GM21423 (cell line): ENCODE measurements at regions not wholly inside any gene's neighbourhood (a gene's known extent, or its start where the extent isn't known, plus 50 kb on each side); places are given as distances from the start of the nearest gene placed in this dataset.

Source experiments
- ATAC-seq: cut with Tn5 transposase; IDR thresholded peaks from one replicate; pipeline ENCODE4 v1.9.1; 2021; ENCODE audit warnings: mild to moderate bottlenecking, moderate library complexity; ENCODE audit not compliant: unreplicated experiment

DNA sequence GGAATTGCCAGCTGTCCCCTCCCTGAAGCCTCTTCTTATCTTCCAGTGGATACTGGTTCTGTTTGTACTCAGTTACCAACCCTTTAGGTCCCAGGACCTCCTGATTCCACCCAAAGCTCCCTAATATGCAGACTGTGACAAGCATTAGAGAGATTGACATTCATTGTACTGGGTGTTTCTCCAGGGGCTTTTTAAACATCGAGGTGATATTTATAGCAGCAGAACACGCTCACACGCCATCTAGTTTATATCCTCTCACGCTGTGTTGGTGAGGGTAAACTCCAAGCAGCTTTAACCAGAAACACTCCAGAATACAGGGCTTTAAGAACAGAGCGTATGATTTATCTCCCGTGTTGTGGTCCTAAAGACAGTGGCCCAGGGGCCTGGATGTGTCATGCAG is 238.4 kb downstream of the IRF8 start:
- ATAC-seq: no peak

DNA sequence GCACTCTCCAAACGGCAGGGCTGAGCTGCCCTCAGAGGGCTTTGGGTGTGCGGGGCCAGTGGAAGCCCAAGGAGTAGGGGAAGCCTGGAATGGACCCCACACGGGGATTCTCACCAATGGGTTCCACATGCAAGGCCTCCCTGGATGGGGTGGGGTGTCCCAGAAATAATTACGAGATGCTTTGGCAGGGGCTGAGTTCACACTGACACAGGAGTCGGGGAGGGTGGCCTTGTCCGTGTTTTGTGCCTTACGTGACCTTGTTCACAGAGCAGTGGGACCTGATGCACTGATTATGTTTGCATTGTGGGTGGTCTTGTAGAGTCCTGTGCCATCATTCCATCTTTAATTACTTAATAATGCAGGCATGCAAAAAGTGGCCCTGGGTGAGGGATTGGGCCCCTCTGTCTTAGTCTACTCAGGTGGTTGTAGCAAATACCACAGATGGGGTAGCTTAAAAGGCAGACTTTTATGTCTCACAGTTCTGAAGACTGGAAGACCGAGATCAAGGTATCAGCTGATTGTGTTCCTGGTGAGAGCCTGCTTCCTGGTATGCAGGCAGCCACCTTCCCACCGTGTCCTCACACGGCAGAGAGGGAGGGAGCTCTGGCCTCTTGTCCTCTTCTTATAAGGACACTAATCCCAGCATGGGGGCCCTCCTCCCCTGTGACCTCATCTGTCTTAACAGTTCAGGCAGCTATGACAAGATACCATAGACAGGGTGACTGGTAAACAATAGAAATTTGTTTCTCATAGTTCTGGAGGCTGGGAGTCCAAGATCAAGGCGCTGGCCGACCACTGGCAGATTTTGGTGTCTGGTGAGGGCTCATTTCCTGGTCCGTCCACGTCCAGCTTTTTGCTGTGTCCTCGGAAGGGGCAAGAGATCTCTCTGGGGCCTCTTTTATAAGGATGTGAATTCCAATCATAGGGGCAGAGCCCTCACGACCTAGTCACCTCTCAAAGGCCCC is 239.4 kb downstream of the IRF8 start:
- ATAC-seq: no peak

DNA sequence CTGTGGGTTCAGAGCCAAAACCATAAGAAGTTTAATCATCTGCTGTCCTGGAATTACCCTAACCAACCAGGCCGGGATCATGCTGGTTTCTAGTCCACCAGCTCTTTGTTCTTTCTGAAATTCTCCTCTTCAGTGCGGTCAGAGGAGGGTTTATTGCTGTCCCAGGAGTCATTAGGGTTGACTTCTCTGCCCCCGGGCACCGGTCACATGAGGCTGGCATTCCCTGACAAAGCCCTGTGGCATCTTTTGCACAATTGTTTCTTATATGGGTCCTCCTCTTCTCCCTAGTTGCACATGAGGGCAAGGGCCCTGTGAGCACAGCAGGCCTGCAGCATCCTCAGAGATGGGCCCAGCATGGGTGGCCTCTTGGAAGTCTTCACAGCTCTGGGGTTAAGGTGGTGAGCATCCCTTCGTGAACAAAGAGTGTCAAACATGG is 243.9 kb downstream of the IRF8 start:
- no peak for ATAC-seq

DNA sequence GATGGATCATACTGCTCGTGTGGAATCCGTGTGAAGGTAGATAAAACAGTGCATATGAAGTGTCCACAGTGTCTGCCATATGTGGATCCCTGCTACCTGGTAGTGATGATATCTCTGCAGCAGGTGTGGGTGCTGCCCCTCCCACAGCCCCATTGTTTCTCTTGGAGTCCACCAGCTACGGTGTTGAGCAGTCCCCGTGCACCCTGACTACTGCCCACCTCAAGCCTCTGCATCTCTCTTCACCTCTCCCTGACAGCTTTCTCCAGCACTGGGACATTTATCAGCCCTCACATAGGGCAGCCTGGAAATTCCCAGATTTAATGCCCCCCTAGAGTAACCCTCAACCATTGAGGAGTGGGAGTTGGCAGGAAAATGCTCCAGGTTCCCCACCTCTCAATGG is 244.7 kb downstream of the IRF8 start:
- no peak for ATAC-seq

DNA sequence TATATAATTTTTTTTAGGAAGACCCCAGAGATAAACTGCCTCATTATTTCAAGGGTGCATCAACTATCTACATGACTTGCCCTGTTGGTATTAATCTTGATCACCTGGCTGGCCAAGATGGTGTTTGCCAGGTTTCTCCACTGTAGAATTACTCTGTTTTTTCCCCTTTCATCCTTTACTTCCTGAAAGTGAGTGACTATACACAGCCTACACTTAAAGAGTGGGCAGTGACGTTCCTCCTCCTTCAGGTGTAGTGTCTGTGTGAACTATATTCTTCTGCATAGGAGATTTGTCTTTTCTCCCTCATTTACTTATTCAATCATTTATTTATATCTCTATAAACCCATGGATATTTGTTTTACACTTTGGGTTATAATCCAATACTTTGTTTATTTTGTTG is 246.7 kb downstream of the IRF8 start:
- no peak for ATAC-seq

DNA sequence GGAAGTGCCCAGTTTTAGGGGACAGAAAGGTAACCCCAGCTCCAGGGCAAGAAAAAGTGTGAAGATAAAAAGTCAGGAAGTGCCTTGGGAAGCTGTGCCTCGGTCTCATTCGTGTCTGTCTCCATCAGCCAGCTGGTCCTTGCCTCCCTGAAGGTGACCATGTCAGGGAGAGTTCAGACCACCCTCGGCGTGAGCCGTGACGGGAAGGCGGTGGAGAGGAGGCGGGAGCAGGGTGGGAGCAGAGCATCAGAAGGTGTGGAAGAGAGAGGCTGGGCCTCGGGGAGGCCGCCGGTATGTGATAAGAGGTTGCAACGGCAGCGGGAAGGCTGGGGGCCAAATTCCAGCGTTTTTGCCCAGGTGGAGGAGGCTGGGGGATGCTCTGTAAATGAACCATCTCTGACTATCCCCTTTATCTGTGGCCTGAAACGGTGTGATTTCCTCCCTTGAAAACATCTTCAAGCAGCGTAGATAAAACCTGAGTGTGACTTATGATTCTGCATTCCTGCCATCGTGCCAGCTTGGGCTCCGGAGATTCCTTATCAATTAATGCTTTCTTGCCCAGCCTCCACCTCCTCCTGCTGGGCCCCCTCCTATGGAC is 251.8 kb downstream of the IRF8 start:
- no peak for ATAC-seq

DNA sequence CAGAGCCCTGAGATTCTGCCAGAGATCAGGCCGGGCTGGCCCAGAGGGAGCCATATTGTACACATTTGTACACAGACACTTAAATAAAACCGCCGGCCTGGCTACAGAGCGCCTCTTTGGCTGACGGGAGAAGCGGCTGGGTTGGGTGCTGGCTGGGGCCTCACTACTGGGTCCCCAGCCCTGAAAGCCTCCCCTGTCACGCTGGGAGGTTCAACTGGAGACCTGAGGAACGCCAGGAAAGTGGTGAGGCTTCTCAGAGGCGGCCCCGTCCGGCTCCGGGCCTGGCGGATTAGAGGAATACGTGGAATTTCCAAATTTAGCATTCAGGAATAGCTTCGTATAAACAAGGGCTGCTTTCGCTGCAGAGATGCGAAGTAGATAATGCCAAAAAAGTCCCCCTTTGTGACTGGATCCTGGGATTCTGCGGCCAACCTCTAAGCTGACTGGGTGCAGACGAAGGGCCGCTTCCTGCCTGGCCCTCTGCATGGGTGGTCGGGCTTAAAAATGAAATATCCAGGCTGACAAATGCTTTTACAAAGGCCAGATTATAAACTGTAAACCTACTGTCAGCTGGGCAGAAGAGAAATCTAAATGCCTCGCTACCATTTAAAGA is 252.4 kb downstream of the IRF8 start:
- no peak for ATAC-seq

DNA sequence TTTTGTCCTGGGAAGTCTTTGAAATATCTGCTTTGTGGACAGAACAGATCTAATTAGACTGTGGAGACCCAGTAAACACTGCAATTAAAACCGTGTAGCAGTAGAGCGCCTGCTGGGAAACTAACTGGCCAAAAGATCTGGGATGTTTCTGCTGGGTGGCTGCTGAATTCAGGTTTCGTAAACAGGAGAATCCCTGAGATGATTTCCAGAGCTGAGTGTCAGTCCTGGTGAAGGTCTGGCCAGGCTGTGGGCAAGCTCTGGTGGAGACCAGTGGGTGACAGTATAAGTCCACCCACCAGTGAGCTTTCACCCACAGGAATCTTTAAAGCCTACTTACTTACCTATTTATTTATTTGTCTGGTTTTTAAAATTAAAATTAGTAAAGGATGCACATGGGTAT is 257.2 kb downstream of the IRF8 start:
- ATAC-seq: no peak

DNA sequence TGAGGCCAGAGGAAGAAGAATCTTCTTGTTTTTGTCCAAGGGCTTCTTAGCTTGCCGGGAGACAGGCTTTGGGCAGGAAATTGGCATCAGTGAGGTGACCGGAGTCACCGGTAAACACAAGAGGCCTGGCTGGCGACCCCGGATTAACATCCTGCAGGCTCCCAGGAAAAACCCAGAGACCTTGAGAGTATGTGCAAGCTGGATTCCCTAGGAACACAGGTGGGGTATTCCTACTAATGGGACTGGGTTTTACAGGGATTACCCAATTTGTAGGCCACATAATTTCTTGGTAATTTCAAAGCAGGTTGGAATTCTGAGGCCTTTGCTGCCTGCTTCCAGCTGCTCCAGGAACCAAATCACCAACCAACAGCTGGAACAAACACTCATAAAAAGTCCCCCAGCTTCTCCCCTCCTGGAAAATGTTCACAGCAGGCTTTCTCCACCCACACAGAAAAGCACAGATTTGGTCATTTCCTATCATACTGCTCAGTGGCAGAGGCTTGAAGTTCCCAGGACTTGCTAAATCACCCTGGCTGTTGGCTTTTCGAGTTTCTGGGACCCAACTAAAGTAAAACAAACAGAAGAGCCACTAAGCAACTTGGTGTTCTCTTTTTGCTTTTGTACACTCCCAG is 258.8 kb downstream of the IRF8 start:
- ATAC-seq: no peak

DNA sequence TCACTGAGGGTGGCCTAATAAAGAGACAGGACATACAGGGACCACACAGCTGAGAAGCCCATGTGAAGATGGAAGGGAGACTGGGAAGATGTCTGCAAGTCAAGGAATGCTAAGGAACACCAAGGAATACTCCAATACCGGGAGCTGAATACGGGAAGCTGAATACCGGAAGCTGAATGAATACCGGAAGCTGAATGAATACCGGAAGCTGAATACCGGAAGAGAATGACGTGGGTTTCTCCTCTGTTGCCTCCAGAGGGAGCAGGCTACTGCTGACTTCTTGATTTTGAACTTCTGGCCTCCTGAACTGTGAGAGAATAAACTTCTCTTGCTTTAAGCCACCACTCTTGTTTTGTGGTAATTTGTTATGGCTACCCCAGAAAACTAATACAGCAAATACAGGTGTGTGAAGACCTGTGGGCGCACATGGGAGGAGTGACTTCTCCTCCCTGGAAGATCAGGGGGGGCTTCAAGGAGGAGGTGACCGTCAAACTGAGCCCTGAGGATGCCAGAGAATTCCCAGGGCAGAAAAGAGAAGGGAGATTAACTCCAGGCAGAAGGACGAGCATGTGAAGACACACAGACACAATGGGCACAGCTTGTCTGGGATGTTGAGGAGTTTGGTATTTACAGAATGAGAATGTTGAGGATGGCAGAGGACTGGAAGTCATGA is 259.9 kb downstream of the IRF8 start:
- ATAC-seq: no peak

DNA sequence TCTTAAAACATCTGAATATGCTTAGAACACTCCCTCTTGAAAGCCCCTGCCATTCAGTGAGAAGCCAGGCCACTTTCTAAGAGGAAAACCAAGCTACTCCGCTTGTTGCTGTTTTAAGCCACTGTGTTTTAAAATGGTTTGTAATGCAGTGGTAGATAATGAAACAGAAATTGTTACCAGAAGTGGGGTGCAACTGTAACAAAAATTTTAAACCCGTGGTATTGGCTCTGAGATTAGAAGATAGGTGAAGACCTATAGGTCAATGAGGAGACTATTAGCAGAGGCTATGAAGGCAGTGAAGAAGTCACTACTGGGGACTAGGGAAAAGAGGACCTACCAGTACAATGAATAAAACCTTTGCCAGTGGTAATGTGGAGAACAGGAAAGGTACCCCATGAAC is 266.5 kb downstream of the IRF8 start:
- ATAC-seq: no peak

DNA sequence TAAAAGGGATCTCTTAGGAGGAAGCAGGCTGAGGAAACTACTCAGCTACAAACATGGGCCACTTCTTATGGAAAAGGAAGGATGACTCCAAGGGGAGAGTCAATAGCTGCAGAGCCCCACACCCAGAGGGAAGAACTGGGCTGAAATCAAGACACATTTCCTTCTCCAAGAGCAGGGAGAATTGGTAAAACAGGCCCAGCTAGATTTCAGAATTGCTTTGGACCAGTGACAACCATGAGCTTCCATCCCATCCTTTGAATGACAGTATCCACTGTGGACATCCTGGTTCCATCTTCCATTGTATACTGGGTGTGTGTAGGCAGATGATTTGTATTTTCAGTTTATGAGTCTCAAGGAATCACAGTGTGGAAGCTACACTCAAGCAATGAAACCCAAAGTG is 267.5 kb downstream of the IRF8 start:
- no peak for ATAC-seq

DNA sequence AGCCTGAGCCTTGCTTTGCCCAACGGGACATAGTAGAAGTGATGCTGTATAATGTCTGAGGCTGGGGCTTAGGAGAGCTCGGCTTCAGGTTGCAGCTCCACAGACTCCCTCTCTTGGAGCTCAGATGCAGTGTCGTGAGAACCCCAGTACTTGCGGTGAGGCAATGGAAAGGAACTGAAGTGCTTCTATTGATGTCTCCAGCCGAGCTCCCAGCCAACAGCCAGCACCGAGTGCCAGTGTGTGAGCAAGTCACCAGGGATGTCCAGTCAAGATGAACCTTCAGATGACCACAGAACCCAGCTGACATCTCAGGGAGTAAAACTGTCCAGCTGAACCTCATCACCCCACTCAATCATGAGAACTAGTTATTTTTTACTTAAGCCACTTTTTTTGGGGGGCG is 268.1 kb downstream of the IRF8 start:
- no peak for ATAC-seq

DNA sequence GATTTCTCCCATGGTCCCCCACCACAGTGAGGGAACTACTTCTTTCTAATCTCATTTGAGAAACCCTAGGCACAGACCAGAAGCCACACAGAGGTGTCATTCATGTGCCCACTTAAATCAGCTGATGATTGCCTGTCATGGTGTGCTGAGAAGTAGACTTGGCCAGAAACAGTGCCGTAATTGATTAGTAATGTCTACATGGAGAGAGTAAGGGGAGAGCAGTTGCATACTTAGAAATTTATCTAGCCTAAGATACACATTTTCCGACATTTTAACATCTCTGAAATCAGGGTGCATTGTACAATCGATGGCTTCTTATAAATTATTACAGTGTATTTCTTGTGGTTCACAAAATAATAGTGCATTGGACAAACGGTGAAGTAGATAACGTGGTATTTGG is 271.8 kb downstream of the IRF8 start:
- ATAC-seq: no peak

DNA sequence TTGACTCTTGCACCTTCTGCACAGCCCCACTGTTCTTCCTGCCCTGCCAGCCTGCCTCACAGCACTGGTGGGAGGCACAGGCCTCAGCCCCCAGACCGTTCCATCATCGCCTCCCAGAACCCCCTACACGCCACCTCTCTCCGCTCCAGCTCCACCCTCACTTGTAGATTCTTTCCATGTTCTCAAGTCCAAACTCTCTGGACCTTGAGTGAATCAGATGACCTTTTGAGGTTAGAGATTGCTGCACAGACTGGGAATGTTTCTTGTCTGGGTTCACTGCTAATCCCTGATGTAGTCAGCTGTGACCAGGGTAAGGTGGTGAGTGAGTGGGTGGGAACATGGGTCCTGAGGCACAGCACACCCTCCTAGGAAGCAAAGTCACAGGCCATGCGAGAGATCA is 272.4 kb downstream of the IRF8 start:
- no peak for ATAC-seq

DNA sequence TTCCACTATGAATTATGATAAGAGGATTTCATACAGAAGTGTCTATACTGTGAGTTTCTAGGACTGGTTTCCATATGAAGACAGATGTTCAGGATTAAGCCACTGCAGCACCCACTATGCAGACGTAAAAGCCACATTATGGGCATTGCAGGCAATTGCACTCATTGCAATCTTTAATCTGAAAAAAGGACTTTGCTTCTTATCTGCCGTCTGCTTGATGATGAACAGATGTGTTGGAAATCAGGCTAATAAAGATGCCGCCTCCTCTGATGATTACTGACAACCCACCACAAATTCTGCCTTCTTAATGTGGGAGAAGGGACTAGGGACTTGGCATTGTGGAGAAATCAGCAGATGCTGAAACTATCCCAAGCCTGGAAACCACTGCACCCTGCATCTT is 276.9 kb downstream of the IRF8 start:
- ATAC-seq: no peak

DNA sequence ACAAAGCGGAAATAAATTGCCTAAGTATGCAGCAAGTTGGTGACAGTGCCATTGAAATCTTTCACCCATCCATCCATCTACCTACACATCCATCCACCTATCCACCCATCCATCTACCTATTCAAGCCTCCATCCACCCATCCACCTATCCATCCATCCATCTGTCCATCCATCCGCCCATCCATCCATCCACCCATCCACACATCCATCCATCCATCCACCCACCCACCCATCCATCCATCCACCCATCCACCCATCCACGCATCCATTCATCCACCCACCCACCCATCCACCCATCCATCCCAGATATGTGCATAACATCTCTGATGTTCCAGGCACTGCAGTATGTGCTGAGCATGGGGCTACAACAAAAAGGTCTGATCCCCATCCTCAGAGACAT is 277.5 kb downstream of the IRF8 start:
- ATAC-seq: no peak

DNA sequence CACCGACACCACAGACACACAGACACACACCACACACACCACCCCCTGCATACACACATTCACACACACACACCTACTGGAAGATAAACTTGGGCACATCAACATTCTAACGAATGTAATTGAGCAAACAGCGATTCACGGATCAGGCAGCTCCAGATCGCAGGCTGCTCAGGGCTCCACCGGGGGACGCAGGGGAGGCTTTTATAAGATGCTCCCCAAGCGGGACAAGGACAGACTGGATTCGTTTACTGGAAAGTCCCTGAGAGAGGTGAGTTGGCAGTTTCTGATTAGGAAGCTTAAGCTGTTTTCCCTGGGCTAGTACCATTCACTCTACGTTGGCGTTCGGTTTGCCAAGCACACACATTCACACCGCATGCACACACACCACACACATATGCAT is 281.3 kb downstream of the IRF8 start:
- ATAC-seq: no peak

DNA sequence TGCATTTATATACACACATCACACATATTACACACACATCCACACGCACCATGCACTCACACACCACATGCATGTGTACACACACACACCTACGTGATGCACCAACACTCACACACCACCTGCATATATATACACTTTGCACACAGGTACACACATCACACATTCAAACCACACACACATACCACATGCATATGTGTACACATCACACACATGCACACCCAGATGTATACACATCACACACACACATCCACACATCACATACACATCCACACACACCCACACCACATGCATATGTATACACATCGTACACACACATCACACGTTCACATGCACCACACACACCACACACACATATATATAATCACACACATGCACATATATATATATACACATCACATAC is 281.8 kb downstream of the IRF8 start:
- no peak for ATAC-seq

DNA sequence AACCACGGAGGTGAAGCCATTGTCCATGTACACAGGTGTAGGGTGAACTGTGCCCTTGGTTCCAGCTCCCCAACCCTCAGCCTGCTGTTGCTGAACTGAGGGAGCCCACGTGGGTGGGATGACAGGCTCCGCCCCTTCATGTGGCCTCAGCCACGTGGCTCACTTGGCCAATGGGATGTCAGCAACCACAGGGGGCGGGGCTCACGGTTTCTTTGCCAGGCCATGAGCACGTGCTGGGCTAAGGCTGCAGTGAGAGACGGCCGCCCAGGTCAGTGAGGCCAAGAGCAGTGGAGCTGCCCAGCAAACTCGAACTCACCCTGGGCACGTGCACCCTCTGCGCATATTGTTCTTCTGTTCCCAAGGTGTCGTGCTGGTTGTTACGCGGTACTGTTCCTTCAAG is 282.6 kb downstream of the IRF8 start:
- ATAC-seq: no peak

DNA sequence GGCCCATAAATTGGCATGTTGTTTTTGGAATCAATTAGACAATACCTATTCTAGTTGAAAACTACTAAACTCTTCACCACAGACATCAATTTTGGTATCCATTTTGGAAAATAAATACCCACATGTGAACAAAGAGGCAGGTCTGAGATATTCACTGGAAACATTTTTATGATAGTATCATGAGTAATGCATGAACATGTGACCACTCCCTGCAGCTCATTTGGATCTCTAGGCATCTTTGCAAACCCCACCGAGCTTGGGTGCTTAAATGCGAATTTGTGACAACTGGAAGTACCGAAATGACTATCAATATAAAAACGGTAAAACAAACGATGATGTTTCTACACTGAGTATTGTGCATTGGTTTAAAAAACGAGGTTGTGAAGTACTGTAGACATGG is 285.2 kb downstream of the IRF8 start:
- ATAC-seq: no peak
